Stimulated activated CD8-positive, alpha-beta memory T cell treated with anti-CD3 and anti-CD28 coated beads, Interleukin-4, amount 100 ng/mL, for 1 hour (primary cell): ENCODE measurements at regions not wholly inside any gene's neighbourhood (a gene's known extent, or its start where the extent isn't known, plus 50 kb on each side); places are given as distances from the start of the nearest gene placed in this dataset.
"Not testable (repeated sequence)": the region's sequence is repeated elsewhere in the genome, so short reads cannot be mapped to it uniquely, and the experiment has no call there.

Experiments used
- DNase-seq, 2 donors: peaks; one replicate each; pipeline ENCODE4 v3.0.0-alpha.2; 2020; ENCODE audit warnings: low read depth in 2 of 2, low spot score in 1 of 2

GRCh38 chr5:4013106-4013898 lies 417.7 kb downstream of the IRX1 start:
- DNase-seq = no peak

GRCh38 chr5:4015709-4016108 lies 420.1 kb downstream of the IRX1 start:
- no peak for DNase-seq

DNA sequence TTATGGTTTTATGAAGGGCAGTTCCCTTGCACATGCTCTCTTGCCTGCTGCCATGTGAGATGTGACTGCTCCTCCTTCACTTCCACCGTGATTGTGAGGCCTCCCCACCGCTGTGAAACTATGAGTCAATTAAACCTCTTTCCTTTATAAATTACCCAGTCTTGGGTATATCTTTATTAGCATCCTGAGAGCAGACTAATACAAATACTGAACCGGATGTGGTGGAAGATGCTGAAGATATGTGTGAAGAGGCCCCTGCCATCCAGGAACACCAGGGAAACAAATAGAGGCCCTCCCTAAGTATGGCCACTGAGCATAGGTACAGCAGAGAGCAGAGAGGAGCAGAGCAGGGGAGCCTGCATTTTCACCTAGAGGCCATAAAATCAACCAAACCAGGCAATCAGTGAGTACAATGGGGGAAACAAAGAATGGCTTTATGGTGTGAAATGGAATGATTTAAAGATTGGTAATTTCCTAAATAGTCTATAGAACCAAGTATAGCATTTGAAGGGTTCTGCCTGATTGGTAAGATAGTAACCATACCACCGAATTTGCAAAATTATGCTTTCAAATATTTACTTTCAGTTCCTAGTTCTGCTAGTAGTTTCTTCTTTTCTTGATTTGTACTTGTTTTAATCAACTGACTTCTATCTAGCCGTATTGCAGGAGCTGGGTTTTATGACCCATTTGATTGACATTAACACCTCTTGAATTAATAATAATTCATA lies 421.6 kb downstream of the IRX1 start:
- no peak for DNase-seq

DNA sequence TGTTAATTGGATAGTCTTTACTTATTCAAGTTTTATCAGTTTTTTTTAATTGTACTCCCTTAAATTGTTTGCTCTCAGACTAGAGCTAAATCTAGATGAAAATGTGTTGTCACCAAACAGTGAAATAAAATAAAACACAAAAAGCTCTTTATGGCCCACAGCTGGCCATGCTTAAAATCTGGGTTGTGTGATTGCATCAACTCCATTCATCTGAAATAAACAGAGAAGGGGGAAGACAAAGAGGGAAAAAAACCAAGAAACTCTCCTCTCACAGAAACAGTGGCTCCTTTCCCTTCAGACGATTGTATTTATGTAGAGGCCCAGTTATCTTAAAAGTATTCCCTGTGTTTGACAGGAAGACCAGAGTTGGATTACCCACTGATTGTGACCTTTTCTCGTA lies 422.4 kb downstream of the IRX1 start:
- no peak for DNase-seq

- DNase-seq = no peak
Measured at GRCh38 chr5:4019009-4019769, 423.6 kb downstream of the IRX1 start.

GRCh38 chr5:4019841-4020240 lies 424.2 kb downstream of the IRX1 start:
- DNase-seq = no peak

DNA sequence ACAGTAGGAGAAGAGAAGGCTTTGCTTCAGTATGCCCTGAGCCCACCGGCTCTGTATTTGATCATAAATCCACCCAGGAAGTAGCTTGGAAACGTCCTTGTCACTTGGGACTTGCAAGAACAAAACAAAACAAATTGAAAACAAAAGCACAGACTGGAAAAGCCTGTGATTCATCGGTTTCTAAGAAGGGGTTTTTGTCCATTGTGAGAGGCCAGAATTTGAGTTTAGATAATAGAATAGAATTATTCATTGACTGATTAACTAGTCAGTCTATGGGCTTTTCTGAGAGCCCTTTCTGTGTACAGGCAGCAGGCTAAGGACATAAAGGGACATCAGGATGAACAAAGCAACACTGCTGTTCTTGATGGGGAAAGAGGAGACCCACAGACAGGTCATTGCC lies 424.8 kb downstream of the IRX1 start:
- no peak for DNase-seq

- DNase-seq = no peak
Measured at GRCh38 chr5:4022056-4022670, 426.5 kb downstream of the IRX1 start.

GRCh38 chr5:4023091-4023752 lies 427.6 kb downstream of the IRX1 start:
- no peak for DNase-seq

DNA sequence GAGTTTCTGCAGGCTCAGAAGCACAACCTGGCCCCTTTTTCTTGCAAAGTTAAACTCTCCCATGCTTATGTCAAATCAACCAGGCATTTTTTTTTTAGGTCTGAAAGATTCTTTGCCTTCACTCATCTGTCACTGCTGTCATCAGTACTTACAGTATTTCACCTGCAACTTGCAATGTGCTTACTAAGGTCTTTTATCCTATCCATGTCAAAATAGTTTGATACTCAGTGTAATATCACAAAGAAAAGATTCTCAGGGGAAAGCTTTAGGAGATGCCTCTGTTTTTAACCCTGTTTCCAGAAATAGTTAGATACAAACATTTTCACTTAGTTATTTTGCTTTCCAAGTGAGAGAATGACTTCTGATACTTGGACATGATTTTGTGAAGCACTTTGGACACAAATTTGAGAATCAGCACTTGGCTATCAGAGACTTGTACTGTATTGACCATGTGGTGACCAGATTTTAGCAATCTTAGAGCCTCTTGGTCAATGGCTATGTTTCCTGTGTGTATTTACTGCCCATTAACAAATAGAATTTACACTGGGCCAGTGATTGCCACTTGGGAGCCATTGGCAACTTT lies 428.2 kb downstream of the IRX1 start:
- DNase-seq = no peak

DNA sequence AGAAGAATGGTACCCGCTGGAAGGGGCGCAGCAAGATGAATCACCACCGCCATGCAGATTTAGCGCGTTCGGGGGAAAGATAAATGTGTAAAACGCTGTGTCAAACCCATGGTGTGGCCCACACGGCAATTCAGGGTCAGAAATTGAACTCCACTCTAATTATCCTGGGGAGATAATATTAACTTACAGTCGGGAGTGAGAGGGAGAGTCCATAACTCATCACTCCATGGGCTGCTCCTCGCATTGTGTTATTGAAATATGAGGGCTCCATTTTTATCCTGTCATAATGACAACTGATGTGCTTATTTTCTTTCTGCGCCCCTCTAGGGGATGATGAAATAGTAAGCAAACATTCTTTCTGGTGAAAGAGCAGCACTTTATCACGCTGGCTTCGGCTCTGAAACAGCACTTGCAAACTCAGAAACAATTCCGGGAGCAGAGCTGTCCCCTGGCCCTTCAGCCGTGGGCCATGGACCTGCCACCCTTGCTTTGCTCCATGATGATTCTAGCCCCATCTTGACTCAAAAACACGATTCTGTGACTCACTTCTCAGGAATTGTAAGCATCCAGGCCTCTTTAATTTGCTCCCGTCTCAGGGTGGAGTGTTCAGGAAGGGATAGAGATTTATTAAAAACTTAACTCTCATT lies 431.6 kb downstream of the IRX1 start:
- no peak for DNase-seq

- no peak for DNase-seq
Measured at GRCh38 chr5:4028384-4028783, 432.8 kb downstream of the IRX1 start.

- not testable (repeated sequence) for DNase-seq
Measured at GRCh38 chr5:4033546-4033945, 437.9 kb downstream of the IRX1 start.

DNA sequence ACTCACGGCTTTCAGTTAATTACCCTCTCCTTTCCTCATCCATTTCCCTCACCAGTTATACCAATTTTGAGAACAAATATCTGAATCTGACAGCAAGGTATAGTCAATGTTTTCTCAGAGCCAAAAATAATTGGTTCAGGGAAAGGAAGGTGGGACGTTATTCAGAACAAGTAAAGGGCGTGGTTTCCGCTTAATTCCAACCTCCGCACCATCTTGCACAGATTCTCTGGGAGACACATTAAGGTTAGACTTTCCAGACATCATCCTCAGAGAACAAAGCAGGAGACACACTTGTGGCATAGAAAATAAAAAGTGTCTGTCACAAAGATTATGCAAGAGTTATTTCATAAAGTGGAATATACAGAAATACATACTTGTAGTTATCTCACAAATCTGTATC lies 441.2 kb downstream of the IRX1 start:
- no peak for DNase-seq

GRCh38 chr5:4038994-4039393 lies 443.4 kb downstream of the IRX1 start:
- no peak for DNase-seq

GRCh38 chr5:4042311-4042710 lies 446.7 kb downstream of the IRX1 start:
- no peak for DNase-seq

- DNase-seq = no peak
Measured at GRCh38 chr5:4043135-4043534, 447.5 kb downstream of the IRX1 start.

- no peak for DNase-seq
Measured at GRCh38 chr5:4044881-4045280, 449.2 kb downstream of the IRX1 start.

DNA sequence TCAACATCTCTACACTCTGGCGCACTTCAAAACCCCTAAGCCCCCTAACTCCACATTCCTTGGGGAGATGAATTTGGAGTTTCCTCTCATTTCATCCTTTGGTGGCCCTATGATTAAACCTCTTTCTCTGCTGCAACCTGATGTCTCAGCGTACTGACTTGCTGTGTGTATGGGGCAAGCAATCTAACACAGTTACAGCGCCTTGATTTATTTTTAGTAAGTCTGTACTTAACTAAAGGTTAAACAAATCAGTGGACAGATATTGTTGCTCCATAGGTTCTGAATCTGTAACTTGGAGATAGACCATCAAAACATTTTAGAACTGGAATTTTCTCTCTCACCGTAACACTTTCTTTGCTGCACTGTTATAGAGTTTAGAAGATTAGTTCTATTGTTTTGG lies 452.8 kb downstream of the IRX1 start:
- DNase-seq = no peak

- DNase-seq = no peak
Measured at GRCh38 chr5:4050203-4050602, 454.6 kb downstream of the IRX1 start.
